ENCODE measurements at regions not wholly inside any gene's neighbourhood (a gene's known extent, or its start where the extent isn't known, plus 50 kb on each side); places are given as distances from the start of the nearest gene placed in this dataset.

DNA sequence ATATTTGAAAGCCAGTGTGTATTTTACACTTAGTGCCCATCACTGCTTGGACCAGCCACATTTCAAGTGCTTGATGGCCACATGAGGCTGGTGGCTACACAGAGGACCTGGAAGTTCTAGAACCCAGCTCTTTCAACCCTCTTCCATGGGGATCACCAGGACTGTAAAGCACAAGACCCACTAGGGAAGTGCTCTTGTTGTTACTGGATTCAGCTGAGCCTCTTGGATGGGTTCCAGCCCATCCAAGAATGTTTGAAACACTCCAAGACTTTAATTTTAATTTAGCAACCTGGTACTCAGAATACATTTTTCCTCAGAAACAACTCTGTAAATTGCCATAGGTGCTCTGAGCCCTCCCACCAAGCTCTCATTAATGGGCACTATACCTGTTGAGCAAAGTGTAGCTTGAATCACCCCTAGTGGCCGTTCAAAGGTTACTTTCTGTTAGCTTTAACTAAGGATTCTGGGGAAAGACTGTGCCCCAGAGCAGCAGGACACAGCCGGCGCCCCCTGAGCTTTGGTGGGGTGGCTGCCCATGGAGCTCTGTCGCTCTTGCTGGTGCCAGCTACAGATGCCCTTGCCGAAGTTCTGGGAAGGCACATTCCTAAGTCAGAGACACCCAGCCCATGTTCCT, 212.4 kb downstream of the HSD17B3 start:
- DNase-seq (ENCODE audit: low read depth in 2 of 2), result no peak
- H3K4me3 ChIP-seq (replicated peaks in 1 of 4; ENCODE audit: control extremely low read depth in 1 of 4, insufficient read depth in 1 of 4, low read depth in 3 of 4, low read length in 4 of 4), result no peak overlapping the region
- H3K9me3 ChIP-seq (ENCODE audit: control insufficient read depth, insufficient read depth, low read depth, low read length), result no peaks in the 10 kb centered on the region
- H4K20me1 ChIP-seq (ENCODE audit: control insufficient read depth, extremely low read depth, insufficient read depth, low read length), result no peaks in the 10 kb centered on the region
- no peaks in the 10 kb centered on the region for H3K4me1 ChIP-seq (ENCODE audit: control insufficient read depth, extremely low read depth, insufficient read depth, low read length)
- H2AFZ ChIP-seq (ENCODE audit: low read length), result no peak overlapping the region
- H3K79me2 ChIP-seq (ENCODE audit: control insufficient read depth, insufficient read depth, low read length), result no peaks in the 10 kb centered on the region
- H3K36me3 ChIP-seq (ENCODE audit: control insufficient read depth, insufficient read depth, low read length), result no peaks in the 10 kb centered on the region
- H3K27ac ChIP-seq (ENCODE audit: insufficient read depth, low read length), result no peak overlapping the region
- TF ChIP-seq EZH2 (IDR thresholded peaks at IDR 0.05; ENCODE audit: low read length, missing control alignments), result no peak
- TF ChIP-seq, protein P1, sequence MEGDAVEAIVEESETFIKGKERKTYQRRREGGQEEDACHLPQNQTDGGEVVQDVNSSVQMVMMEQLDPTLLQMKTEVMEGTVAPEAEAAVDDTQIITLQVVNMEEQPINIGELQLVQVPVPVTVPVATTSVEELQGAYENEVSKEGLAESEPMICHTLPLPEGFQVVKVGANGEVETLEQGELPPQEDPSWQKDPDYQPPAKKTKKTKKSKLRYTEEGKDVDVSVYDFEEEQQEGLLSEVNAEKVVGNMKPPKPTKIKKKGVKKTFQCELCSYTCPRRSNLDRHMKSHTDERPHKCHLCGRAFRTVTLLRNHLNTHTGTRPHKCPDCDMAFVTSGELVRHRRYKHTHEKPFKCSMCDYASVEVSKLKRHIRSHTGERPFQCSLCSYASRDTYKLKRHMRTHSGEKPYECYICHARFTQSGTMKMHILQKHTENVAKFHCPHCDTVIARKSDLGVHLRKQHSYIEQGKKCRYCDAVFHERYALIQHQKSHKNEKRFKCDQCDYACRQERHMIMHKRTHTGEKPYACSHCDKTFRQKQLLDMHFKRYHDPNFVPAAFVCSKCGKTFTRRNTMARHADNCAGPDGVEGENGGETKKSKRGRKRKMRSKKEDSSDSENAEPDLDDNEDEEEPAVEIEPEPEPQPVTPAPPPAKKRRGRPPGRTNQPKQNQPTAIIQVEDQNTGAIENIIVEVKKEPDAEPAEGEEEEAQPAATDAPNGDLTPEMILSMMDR (conservative IDR thresholded peaks at IDR 0.05 in 1 of 2, IDR thresholded peaks at IDR 0.05 in 1 of 2; ENCODE audit: low read depth in 1 of 2, low read length in 2 of 2), result no peak
- no peak overlapping the region for H3K9ac ChIP-seq (ENCODE audit: insufficient read depth, low read length)
- no peak overlapping the region for H3K4me2 ChIP-seq (ENCODE audit: extremely low read depth, insufficient read depth, low read length)
- H3K27me3 ChIP-seq (ENCODE audit: control insufficient read depth, insufficient read depth, low read length), result no peaks in the 10 kb centered on the region

DNA sequence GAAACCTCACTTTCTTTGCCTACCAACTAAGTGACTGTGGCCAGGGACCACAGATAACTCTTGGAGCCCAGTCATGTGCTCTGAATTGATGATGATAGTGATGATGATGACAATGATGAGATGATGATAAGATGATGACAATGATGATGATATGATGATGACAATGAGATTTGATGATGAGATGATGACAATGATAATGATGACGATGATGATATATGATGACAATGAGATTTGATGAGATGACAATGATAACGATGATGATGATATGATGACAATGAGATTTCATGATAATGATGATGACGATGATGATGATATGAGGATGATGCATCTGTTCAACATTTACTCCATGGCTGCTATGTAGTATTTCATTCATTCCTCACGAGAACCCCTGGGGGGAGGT, 213.0 kb downstream of the ERCC6L2 start:
- no peaks in the 10 kb centered on the region for H4K20me1 ChIP-seq (ENCODE audit: control insufficient read depth, extremely low read depth, insufficient read depth, low read length)
- H3K79me2 ChIP-seq (ENCODE audit: control insufficient read depth, insufficient read depth, low read length), result no peaks in the 10 kb centered on the region
- no peaks in the 10 kb centered on the region for H3K36me3 ChIP-seq (ENCODE audit: control insufficient read depth, insufficient read depth, low read length)
- H3K4me2 ChIP-seq (ENCODE audit: extremely low read depth, insufficient read depth, low read length), result no peak overlapping the region
- TF ChIP-seq, protein P1 (conservative IDR thresholded peaks at IDR 0.05 in 1 of 2, IDR thresholded peaks at IDR 0.05 in 1 of 2; ENCODE audit: low read depth in 1 of 2, low read length in 2 of 2), result no peak
- TF ChIP-seq EZH2 (IDR thresholded peaks at IDR 0.05; ENCODE audit: low read length, missing control alignments), result no peak
- H3K9ac ChIP-seq (ENCODE audit: insufficient read depth, low read length), result no peak overlapping the region
- H3K9me3 ChIP-seq (ENCODE audit: control insufficient read depth, insufficient read depth, low read depth, low read length), result no peaks in the 10 kb centered on the region
- no peak overlapping the region for H2AFZ ChIP-seq (ENCODE audit: low read length)
- no peaks in the 10 kb centered on the region for H3K4me1 ChIP-seq (ENCODE audit: control insufficient read depth, extremely low read depth, insufficient read depth, low read length)
- no peak overlapping the region for H3K4me3 ChIP-seq (replicated peaks in 1 of 4; ENCODE audit: control extremely low read depth in 1 of 4, insufficient read depth in 1 of 4, low read depth in 3 of 4, low read length in 4 of 4)
- no peaks in the 10 kb centered on the region for H3K27me3 ChIP-seq (ENCODE audit: control insufficient read depth, insufficient read depth, low read length)
- DNase-seq (ENCODE audit: low read depth in 2 of 2), result no peak
- H3K27ac ChIP-seq (ENCODE audit: insufficient read depth, low read length), result no peak overlapping the region

DNA sequence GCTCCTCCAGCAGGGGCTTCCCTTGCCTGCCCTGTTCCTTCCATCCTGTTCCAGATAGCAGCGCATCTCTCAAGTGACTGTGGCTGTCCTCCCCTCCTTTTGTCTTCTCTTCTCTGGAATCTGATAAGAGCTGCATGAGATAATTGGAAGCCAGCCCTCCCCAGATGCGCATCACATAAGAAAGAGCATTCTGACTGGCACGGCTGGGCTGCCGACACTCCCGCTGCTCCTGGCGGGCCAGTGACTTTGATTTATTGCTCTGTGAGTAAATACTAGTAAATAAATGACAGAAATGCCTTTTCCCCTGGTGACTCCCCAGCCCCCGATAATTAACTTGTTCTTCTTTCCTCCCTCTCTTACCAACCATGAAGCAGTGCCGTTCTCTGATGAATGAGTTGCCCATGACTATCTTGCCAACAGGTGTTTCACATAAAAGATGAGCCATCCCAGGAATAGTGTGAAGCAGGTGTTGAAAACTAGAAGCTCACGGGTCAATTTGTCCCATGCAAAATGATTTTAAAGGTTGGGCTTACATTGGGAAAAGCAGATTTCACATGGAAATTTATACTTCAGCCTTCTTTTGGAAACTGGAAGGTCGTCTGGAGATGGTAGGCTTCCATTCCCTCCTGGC, 212.3 kb downstream of the ERCC6L2 start:
- no peak for DNase-seq (ENCODE audit: low read depth in 2 of 2)
- Histone ChIP-seq H3K79me2 (ENCODE audit: control insufficient read depth, insufficient read depth, low read length) (no peaks in the 10 kb centered on the region), H3K36me3 (ENCODE audit: control insufficient read depth, insufficient read depth, low read length) (no peaks in the 10 kb centered on the region), H3K9me3 (ENCODE audit: control insufficient read depth, insufficient read depth, low read depth, low read length) (no peaks in the 10 kb centered on the region), H3K27me3 (ENCODE audit: control insufficient read depth, insufficient read depth, low read length) (no peaks in the 10 kb centered on the region), H3K4me1 (ENCODE audit: control insufficient read depth, extremely low read depth, insufficient read depth, low read length) (no peaks in the 10 kb centered on the region), H4K20me1 (ENCODE audit: control insufficient read depth, extremely low read depth, insufficient read depth, low read length) (no peaks in the 10 kb centered on the region), H2AFZ (ENCODE audit: low read length) (no peak overlapping the region), H3K9ac (ENCODE audit: insufficient read depth, low read length) (no peak overlapping the region), H3K4me3 (replicated peaks in 1 of 4; ENCODE audit: control extremely low read depth in 1 of 4, insufficient read depth in 1 of 4, low read depth in 3 of 4, low read length in 4 of 4) (no peak overlapping the region), H3K27ac (ENCODE audit: insufficient read depth, low read length) (no peak overlapping the region), H3K4me2 (ENCODE audit: extremely low read depth, insufficient read depth, low read length) (no peak overlapping the region)
- TF ChIP-seq, protein P1 (conservative IDR thresholded peaks at IDR 0.05 in 1 of 2, IDR thresholded peaks at IDR 0.05 in 1 of 2; ENCODE audit: low read depth in 1 of 2, low read length in 2 of 2), result no peak
- TF ChIP-seq EZH2 (IDR thresholded peaks at IDR 0.05; ENCODE audit: low read length, missing control alignments), result no peak
